IMR-90 (cell line): ENCODE measurements at regions not wholly inside any gene's neighbourhood (a gene's known extent, or its start where the extent isn't known, plus 50 kb on each side); places are given as distances from the start of the nearest gene placed in this dataset.

Source experiments
- ATAC-seq: fragments of 200-7000 bp; cut with Tn5 transposase; 2 replicates; pipeline ENCODE4 v1.9.1; 2020; ENCODE audit warnings: low read depth, mild to moderate bottlenecking, moderate library complexity
- BruUV-seq: library from RNA; stranded (reverse); fragments of 400-500 nt; replicated peaks from 2 replicates; lab custom pipeline; 2021; lab: Mats Ljungman, UMichigan
- CTCF ChIA-PET: fragments of 300-600 bp; formaldehyde crosslinking; extraction: SDS; loops from one replicate; lab custom pipeline; 2021; ENCODE audit warnings: antibody characterized with exemption; lab: Yijun Ruan, JAX
- POLR2A ChIA-PET: fragments of 300-600 bp; sonication (Branson Sonifier 250); formaldehyde crosslinking; loops from one replicate; lab custom pipeline; 2022; ENCODE audit warnings: antibody characterized with exemption; ENCODE audit not compliant: unreplicated experiment; lab: Charles Lee
- DNase-seq: peaks from one replicate; pipeline ENCODE4 v3.0.0; 2013
- H2AFZ ChIP-seq: replicated peaks from 2 replicates; pipeline ENCODE3; 2013; ENCODE audit warnings: low read length, mild to moderate bottlenecking; ENCODE audit not compliant: poor library complexity
- H2AK5ac ChIP-seq: 2 replicates; pipeline ENCODE4 v1.6.1; 2013; ENCODE audit warnings: low read depth, low read length, inconsistent platforms
- H2AK9ac ChIP-seq: replicated peaks from 2 replicates; pipeline ENCODE3; 2013; ENCODE audit warnings: mild to moderate bottlenecking, low read depth, low read length, moderate library complexity; ENCODE audit not compliant: poor library complexity
- H2BK120ac ChIP-seq: 2 replicates; pipeline ENCODE4 v1.6.1; 2013; ENCODE audit warnings: low read depth, low read length, inconsistent platforms
- H2BK15ac ChIP-seq: 3 replicates; pipeline ENCODE4 v1.6.1; 2013; ENCODE audit warnings: low read depth, low read length, inconsistent platforms
- H2BK20ac ChIP-seq: 2 replicates; pipeline ENCODE4 v1.6.1; 2013; ENCODE audit warnings: low read depth, mild to moderate bottlenecking, inconsistent platforms, low read length, moderate library complexity
- H2BK5ac ChIP-seq: 2 replicates; pipeline ENCODE4 v1.6.1; 2013; ENCODE audit warnings: mild to moderate bottlenecking, low read depth, low read length, inconsistent platforms; ENCODE audit not compliant: poor library complexity, severe bottlenecking
- H3K14ac ChIP-seq: replicated peaks from 2 replicates; pipeline ENCODE4 v1.6.1; 2013; ENCODE audit warnings: low read depth, low read length, inconsistent platforms
- H3K18ac ChIP-seq: 2 replicates; pipeline ENCODE4 v1.6.1; 2013; ENCODE audit warnings: low read depth, low read length, control low read depth
- H3K23ac ChIP-seq: 2 replicates; pipeline ENCODE4 v1.6.1; 2013; ENCODE audit warnings: low read depth, low read length, inconsistent platforms
- H3K27ac ChIP-seq: 2 replicates; pipeline ENCODE4 v1.5.1; 2013; ENCODE audit warnings: mild to moderate bottlenecking, control low read depth, low read length; ENCODE audit not compliant: insufficient read depth
- H3K27me3 ChIP-seq: 2 replicates; pipeline ENCODE4 v1.6.1; 2013; ENCODE audit warnings: low read length; ENCODE audit not compliant: control insufficient read depth, insufficient read depth
- H3K36me3 ChIP-seq: 2 replicates; pipeline ENCODE4 v1.6.1; 2013; ENCODE audit warnings: low read length, mixed read lengths; ENCODE audit not compliant: control insufficient read depth, insufficient read depth
- H3K4ac ChIP-seq: 2 replicates; pipeline ENCODE4 v1.6.1; 2013; ENCODE audit warnings: low read depth, low read length, inconsistent platforms
- H3K4me1 ChIP-seq: 2 replicates; pipeline ENCODE4 v1.6.1; 2013; ENCODE audit warnings: low read length, mixed read lengths; ENCODE audit not compliant: control insufficient read depth, insufficient read depth
- H3K4me2 ChIP-seq: 2 replicates; pipeline ENCODE4 v1.6.1; 2013; ENCODE audit warnings: low read depth, mild to moderate bottlenecking, control low read depth, low read length, moderate library complexity
- H3K4me3 ChIP-seq: 2 replicates; pipeline ENCODE4 v1.5.1; 2013; ENCODE audit warnings: low read depth, mild to moderate bottlenecking, control low read depth, low read length, moderate library complexity; ENCODE audit not compliant: insufficient read depth
- H3K56ac ChIP-seq: 2 replicates; pipeline ENCODE4 v1.6.1; 2013; ENCODE audit warnings: low read length, inconsistent platforms; ENCODE audit not compliant: insufficient read depth; ENCODE audit errors: extremely low read depth
- H3K79me1 ChIP-seq, 2 experiments: 2 replicates each; pipeline ENCODE4 v1.6.1; 2013; ENCODE audit warnings: low read length in 2 of 2, inconsistent platforms in 1 of 2, low read depth in 1 of 2
- H3K9ac ChIP-seq: 2 replicates; pipeline ENCODE4 v1.6.1; 2013; ENCODE audit warnings: low read depth, low read length, control low read depth
- H3K9me1 ChIP-seq: 2 replicates; pipeline ENCODE4 v1.6.1; 2013; ENCODE audit warnings: low read length, inconsistent platforms; ENCODE audit not compliant: insufficient read depth
- H3K9me3 ChIP-seq: 2 replicates; pipeline ENCODE4 v1.6.1; 2013; ENCODE audit warnings: low read length; ENCODE audit not compliant: control insufficient read depth, insufficient read depth
- H4K20me1 ChIP-seq: 2 replicates; pipeline ENCODE4 v1.6.1; 2013; ENCODE audit warnings: low read length, inconsistent platforms; ENCODE audit not compliant: insufficient read depth
- H4K5ac ChIP-seq: 2 replicates; pipeline ENCODE4 v1.6.1; 2013; ENCODE audit warnings: mild to moderate bottlenecking, low read depth, low read length, control low read depth
- H4K8ac ChIP-seq, 2 experiments: 2 replicates each; pipeline ENCODE4 v1.6.1; 2013; ENCODE audit warnings: low read depth in 2 of 2, low read length in 2 of 2, control low read depth in 1 of 2, inconsistent platforms in 1 of 2
- H4K91ac ChIP-seq: 2 replicates; pipeline ENCODE4 v1.6.1; 2013; ENCODE audit warnings: low read depth, low read length, inconsistent platforms; ENCODE audit not compliant: insufficient read depth
- BHLHE40 ChIP-seq: fragments of 150-350 bp; IDR thresholded peaks from 2 replicates; pipeline ENCODE4 v1.6.1; 2016; ENCODE audit warnings: mild to moderate bottlenecking, low read depth, low read length
- CEBPB ChIP-seq: IDR thresholded peaks from 2 replicates; pipeline ENCODE4 v1.6.1; 2012; ENCODE audit warnings: low read depth, low read length, improper control_type of control experiment
- CHD1 ChIP-seq: IDR thresholded peaks from 2 replicates; pipeline ENCODE4 v1.6.1; 2012; ENCODE audit warnings: low read depth, low read length, improper control_type of control experiment
- FOS ChIP-seq: fragments of 150-350 bp; IDR thresholded peaks from 2 replicates; pipeline ENCODE4 v1.6.1; 2016; ENCODE audit warnings: low read depth, low read length
- MAFK ChIP-seq: IDR thresholded peaks from 2 replicates; pipeline ENCODE4 v1.6.1; 2012; ENCODE audit warnings: low read depth, low read length, improper control_type of control experiment
- MAZ ChIP-seq: IDR thresholded peaks from 2 replicates; pipeline ENCODE4 v1.6.1; 2012; ENCODE audit warnings: low read depth, mild to moderate bottlenecking, low read length, improper control_type of control experiment, moderate library complexity, borderline replicate concordance
- MXI1 ChIP-seq: IDR thresholded peaks from 2 replicates; pipeline ENCODE4 v1.6.1; 2012; ENCODE audit warnings: low read depth, mild to moderate bottlenecking, low read length, moderate library complexity, borderline replicate concordance
- NFE2L2 ChIP-seq: fragments of 150-350 bp; IDR thresholded peaks from 2 replicates; pipeline ENCODE4 v1.6.1; 2016; ENCODE audit warnings: low read depth, mild to moderate bottlenecking, low read length
- POLR2A ChIP-seq: IDR thresholded peaks from 2 replicates; pipeline ENCODE4 v1.6.1; 2012; ENCODE audit warnings: mild to moderate bottlenecking, low read depth, low read length
- RAD21 ChIP-seq: IDR thresholded peaks from 2 replicates; pipeline ENCODE4 v1.6.1; 2012; ENCODE audit warnings: low read length, improper control_type of control experiment
- RCOR1 ChIP-seq: IDR thresholded peaks from 2 replicates; pipeline ENCODE4 v1.6.1; 2012; ENCODE audit warnings: mild to moderate bottlenecking, low read length, improper control_type of control experiment; ENCODE audit not compliant: insufficient replicate concordance
- RFX5 ChIP-seq: IDR thresholded peaks from 2 replicates; pipeline ENCODE4 v1.8.0; 2012; ENCODE audit warnings: low read depth, mild to moderate bottlenecking, low read length, moderate library complexity
- SMC3 ChIP-seq: fragments of 150-350 bp; IDR thresholded peaks from 2 replicates; pipeline ENCODE4 v1.6.1; 2016; ENCODE audit warnings: low read depth, mild to moderate bottlenecking, antibody characterized with exemption, low read length, moderate library complexity
- dilution Hi-C: fragments of 300-500 bp; cut with HindIII; formaldehyde crosslinking; loops from one replicate; pipeline ENCODE4 v1.14.3; 2018; ENCODE audit warnings: low sequenced_read_pairs; ENCODE audit not compliant: unreplicated experiment
- in situ Hi-C: fragments of 300-500 bp; cut with MboI; formaldehyde crosslinking; loops from 3 replicates; pipeline ENCODE4 v1.14.3; 2019; ENCODE audit warnings: low sequenced_read_pairs, inconsistent platforms, mixed read lengths
- intact Hi-C: fragments of 100-400 bp; cut with micrococcal nuclease; formaldehyde crosslinking; loops from 2 replicates; pipeline ENCODE4 v1.10.0; 2022
- TF ChIP-seq, protein P1 (sequence below): fragments of 150-350 bp; IDR thresholded peaks from 2 replicates; pipeline ENCODE4 v1.6.1; 2017; ENCODE audit warnings: mild to moderate bottlenecking, antibody characterized with exemption, low read length, low read depth
- TF ChIP-seq, protein P2 (sequence below): fragments of 150-350 bp; IDR thresholded peaks from 2 replicates; pipeline ENCODE4 v1.6.1; 2016; ENCODE audit warnings: low read depth, mild to moderate bottlenecking, low read length, moderate library complexity, borderline replicate concordance
- TF ChIP-seq, protein P3 (sequence below): conservative IDR thresholded peaks from 2 replicates; pipeline ENCODE4 v1.5.1; 2012; ENCODE audit warnings: mild to moderate bottlenecking, low read depth, low read length, improper control_type of control experiment

DNA sequence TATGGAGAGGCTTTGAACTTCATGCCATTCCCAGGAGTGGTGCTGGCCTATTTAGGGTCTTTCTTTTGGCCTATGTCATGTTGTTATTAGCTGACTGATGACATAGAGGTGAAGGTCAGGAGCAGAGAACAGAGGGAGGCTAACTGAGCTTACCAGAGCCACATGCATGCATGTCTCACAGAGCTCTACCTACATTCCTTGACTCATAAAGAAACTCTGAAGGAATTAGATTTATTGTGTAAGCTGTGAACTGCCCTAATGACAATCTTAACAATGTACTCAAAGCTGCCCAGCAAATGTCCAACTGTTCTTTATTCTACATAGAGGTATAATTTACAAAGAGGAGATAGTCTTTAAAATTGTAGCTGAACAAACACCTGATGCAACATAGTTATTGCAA lies 192.7 kb upstream of the CNR1 start:
- no peak overlapping the region for H2BK120ac ChIP-seq
- H4K20me1 ChIP-seq, result no peaks in the 10 kb centered on the region
- no peak overlapping the region for H4K8ac ChIP-seq
- no peak overlapping the region for H3K14ac ChIP-seq
- ChIA-PET POLR2A (no interaction called here), CTCF (no interaction called here)
- H3K9ac ChIP-seq, result no peak overlapping the region
- no TSS peak for BruUV-seq
- dilution Hi-C loops, result no loop called here
- no peak overlapping the region for H2BK20ac ChIP-seq
- H3K27ac ChIP-seq, result no peak overlapping the region
- no peak overlapping the region for H3K23ac ChIP-seq
- no peak overlapping the region for H3K18ac ChIP-seq
- H4K5ac ChIP-seq, result no peak overlapping the region
- no peak overlapping the region for H3K4me2 ChIP-seq
- in situ Hi-C loops, result no loop called here
- no peak overlapping the region for H3K56ac ChIP-seq
- ATAC-seq (no peak), DNase-seq (no peak)
- no peaks in the 10 kb centered on the region for H3K36me3 ChIP-seq
- no peak overlapping the region for H2AK9ac ChIP-seq
- no peaks in the 10 kb centered on the region for H3K27me3 ChIP-seq
- no peaks in the 10 kb centered on the region for H3K9me3 ChIP-seq
- TF ChIP-seq RCOR1, result no peak
- TF ChIP-seq NFE2L2, result no peak
- TF ChIP-seq CEBPB, result no peak
- TF ChIP-seq RFX5, result no peak
- TF ChIP-seq, protein P1, sequence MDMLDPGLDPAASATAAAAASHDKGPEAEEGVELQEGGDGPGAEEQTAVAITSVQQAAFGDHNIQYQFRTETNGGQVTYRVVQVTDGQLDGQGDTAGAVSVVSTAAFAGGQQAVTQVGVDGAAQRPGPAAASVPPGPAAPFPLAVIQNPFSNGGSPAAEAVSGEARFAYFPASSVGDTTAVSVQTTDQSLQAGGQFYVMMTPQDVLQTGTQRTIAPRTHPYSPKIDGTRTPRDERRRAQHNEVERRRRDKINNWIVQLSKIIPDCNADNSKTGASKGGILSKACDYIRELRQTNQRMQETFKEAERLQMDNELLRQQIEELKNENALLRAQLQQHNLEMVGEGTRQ, result no peak
- no peak for TF ChIP-seq FOS
- TF ChIP-seq, protein P2, sequence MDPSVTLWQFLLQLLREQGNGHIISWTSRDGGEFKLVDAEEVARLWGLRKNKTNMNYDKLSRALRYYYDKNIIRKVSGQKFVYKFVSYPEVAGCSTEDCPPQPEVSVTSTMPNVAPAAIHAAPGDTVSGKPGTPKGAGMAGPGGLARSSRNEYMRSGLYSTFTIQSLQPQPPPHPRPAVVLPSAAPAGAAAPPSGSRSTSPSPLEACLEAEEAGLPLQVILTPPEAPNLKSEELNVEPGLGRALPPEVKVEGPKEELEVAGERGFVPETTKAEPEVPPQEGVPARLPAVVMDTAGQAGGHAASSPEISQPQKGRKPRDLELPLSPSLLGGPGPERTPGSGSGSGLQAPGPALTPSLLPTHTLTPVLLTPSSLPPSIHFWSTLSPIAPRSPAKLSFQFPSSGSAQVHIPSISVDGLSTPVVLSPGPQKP, result no peak
- TF ChIP-seq, protein P3, sequence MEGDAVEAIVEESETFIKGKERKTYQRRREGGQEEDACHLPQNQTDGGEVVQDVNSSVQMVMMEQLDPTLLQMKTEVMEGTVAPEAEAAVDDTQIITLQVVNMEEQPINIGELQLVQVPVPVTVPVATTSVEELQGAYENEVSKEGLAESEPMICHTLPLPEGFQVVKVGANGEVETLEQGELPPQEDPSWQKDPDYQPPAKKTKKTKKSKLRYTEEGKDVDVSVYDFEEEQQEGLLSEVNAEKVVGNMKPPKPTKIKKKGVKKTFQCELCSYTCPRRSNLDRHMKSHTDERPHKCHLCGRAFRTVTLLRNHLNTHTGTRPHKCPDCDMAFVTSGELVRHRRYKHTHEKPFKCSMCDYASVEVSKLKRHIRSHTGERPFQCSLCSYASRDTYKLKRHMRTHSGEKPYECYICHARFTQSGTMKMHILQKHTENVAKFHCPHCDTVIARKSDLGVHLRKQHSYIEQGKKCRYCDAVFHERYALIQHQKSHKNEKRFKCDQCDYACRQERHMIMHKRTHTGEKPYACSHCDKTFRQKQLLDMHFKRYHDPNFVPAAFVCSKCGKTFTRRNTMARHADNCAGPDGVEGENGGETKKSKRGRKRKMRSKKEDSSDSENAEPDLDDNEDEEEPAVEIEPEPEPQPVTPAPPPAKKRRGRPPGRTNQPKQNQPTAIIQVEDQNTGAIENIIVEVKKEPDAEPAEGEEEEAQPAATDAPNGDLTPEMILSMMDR, result no peak
- TF ChIP-seq BHLHE40, result no peak
- no peak for TF ChIP-seq MAFK
- no peak for TF ChIP-seq POLR2A
- TF ChIP-seq MXI1, result no peak
- TF ChIP-seq CHD1, result no peak
- TF ChIP-seq MAZ, result no peak
- TF ChIP-seq SMC3, result no peak
- no peak for TF ChIP-seq RAD21
- H2BK5ac ChIP-seq, result no peak overlapping the region
- no peaks in the 10 kb centered on the region for H3K79me1 ChIP-seq
- H3K4me1 ChIP-seq, result no peaks in the 10 kb centered on the region
- no peak overlapping the region for H3K4me3 ChIP-seq
- no peaks in the 10 kb centered on the region for H3K9me1 ChIP-seq
- intact Hi-C loops, result no loop called here
- no peak overlapping the region for H2BK15ac ChIP-seq
- H3K4ac ChIP-seq, result no peak overlapping the region
- H2AFZ ChIP-seq, result no peak overlapping the region
- no peak overlapping the region for H4K91ac ChIP-seq
- no peak overlapping the region for H2AK5ac ChIP-seq
